B cell (primary cell): ENCODE measurements at regions not wholly inside any gene's neighbourhood (a gene's known extent, or its start where the extent isn't known, plus 50 kb on each side); places are given as distances from the start of the nearest gene placed in this dataset.

Experiments used
- EZH2 ChIP-seq: IDR thresholded peaks from 2 replicates; pipeline ENCODE4 v1.6.1; 2012; ENCODE audit warnings: borderline replicate concordance, low read depth, mild to moderate bottlenecking, moderate library complexity, low read length; ENCODE audit not compliant: insufficient read depth, poor library complexity, severe bottlenecking
- TF ChIP-seq, protein P1 (sequence below): fragments of 200-600 bp; IDR thresholded peaks from one replicate; pipeline ENCODE4 v1.8.0; 2022; ENCODE audit warnings: antibody characterized with exemption, mild to moderate bottlenecking

DNA sequence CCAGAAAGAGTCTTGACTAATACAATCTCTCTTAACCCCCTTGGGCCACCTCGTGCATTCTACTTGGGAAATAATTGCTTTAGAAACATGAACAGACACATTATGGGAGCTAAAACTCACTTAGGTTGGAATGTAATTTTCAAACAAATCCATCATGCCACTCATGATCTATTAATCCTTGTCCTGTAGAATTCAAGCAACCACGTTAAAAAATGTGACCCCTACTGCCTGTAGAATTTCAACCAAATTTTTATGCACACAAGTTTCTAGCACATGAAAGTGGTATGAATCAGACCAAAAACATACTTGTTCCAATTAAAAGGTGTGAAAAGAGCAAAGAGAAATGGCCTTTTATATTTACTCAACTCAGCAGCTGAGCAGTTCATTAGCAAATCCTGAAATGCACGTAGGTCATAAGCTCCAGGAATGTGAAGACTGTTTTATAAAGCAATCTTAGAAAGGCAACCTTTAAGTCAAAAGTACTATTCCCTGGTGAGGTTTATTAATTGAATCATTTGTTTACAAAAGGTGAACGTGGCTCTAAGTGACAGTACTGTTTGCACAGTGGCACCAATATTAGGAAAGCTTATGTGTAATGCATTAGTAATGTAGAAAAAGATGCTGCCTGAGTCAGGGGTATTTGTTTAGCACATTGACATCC, 459.4 kb upstream of the UBE2E3 start:
- TF ChIP-seq, protein P1, sequence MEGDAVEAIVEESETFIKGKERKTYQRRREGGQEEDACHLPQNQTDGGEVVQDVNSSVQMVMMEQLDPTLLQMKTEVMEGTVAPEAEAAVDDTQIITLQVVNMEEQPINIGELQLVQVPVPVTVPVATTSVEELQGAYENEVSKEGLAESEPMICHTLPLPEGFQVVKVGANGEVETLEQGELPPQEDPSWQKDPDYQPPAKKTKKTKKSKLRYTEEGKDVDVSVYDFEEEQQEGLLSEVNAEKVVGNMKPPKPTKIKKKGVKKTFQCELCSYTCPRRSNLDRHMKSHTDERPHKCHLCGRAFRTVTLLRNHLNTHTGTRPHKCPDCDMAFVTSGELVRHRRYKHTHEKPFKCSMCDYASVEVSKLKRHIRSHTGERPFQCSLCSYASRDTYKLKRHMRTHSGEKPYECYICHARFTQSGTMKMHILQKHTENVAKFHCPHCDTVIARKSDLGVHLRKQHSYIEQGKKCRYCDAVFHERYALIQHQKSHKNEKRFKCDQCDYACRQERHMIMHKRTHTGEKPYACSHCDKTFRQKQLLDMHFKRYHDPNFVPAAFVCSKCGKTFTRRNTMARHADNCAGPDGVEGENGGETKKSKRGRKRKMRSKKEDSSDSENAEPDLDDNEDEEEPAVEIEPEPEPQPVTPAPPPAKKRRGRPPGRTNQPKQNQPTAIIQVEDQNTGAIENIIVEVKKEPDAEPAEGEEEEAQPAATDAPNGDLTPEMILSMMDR, result no peak
- no peak for TF ChIP-seq EZH2
